Activated T-cell treated with anti-CD3 and anti-CD28 coated beads for 48 hours (primary cell): ENCODE measurements at regions not wholly inside any gene's neighbourhood (a gene's known extent, or its start where the extent isn't known, plus 50 kb on each side); places are given as distances from the start of the nearest gene placed in this dataset.
"Not testable (repeated sequence)": the region's sequence is repeated elsewhere in the genome, so short reads cannot be mapped to it uniquely, and the experiment has no call there.

Source experiments
- DNase-seq: peaks from one replicate; pipeline ENCODE4 v3.0.0-alpha.2; 2020; ENCODE audit warnings: low read depth

DNA sequence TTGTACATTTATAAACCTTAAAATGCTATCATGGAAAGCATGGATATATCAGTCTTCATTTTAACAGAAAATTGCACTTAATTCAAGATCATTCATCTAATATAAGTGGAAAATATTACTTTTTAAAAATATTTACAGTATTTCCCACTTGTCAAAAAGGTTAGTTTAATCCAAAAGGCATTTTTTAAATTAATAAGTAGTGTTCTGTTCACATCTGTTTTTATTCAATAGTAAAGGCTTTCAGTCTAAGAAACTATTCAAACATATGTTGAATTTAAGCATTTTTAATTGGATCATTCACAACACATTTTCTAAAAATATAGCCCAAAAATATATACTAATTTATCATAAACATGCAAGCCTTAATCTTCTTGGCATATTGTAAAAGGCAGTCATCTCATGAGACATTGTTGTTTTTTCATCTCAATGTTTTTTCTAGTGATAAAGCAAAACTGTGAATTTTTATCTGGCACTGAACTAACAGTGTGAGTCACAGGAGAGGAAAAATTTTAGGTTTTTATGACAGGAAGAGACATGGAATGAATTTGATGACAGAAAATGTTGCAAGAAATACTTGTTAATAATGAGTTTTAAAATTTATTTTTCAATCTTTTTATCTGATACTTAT lies 1642.5 kb upstream of the TMEFF2 start:
- no peak for DNase-seq

DNA sequence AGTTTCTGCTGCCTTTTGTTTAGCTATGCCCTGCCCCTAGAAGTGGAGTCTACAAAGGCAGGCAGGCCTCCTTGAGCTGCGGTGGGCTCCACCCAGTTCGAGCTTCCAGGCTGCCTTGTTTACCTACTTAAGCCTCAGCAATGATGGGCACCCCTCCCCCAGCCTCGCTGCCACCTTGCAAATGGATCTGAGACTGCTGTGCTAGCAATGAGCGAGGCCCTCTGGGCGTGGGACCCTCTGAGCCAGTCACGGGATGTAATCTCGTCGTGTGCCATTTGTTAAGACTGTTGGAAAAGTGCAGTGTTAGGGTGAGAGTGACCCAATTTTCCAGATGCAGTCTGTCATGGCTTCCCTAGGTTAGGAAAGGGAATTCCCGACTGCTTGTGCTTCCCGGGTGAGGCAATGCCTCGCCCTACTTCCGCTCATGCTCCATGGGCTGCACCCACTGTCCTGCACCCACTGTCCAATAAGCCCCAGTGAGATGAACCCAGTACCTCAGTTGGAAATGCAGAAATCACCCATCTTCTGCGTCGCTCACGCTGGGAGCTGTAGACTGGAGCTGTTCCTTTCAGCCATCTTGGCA lies 1641.8 kb upstream of the TMEFF2 start:
- DNase-seq: not testable (repeated sequence)

DNA sequence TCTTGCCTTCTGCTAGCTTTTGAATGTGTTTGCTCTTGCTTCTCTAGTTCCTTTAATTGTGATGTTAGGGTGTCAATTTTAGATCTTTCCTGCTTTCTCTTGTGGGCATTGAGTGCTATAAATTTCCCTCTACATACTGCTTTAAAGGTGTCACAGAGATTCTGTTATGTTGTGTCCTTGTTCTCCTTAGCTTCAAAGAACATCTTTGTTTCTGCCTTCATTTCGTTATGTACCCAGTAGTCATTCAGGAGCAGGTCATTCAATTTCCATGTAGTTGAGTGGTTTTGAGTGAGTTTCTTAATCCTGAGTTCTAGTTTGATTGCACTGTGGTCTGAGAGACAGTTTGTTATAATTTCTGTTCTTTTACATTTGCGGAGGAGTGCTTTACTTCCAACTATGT lies 1639.2 kb upstream of the TMEFF2 start:
- not testable (repeated sequence) for DNase-seq

DNA sequence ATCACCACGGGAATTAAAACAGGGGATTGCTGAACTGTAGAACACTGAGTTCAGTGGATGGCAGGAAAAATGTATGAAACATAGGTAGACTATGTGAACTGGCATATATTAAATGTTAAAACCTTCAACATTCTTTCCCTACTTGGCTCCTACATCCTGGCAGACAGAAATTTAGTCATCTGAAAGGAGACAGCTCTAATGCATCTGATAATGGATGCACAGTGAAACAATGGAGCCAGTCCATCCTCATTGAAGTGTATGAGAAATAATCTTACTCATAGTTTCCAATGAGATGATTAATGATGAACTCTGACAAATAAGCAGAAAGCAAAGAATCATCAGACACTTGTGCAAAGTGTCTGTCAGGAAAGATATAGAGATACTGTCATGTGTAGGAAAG lies 1629.7 kb upstream of the TMEFF2 start:
- DNase-seq: no peak

DNA sequence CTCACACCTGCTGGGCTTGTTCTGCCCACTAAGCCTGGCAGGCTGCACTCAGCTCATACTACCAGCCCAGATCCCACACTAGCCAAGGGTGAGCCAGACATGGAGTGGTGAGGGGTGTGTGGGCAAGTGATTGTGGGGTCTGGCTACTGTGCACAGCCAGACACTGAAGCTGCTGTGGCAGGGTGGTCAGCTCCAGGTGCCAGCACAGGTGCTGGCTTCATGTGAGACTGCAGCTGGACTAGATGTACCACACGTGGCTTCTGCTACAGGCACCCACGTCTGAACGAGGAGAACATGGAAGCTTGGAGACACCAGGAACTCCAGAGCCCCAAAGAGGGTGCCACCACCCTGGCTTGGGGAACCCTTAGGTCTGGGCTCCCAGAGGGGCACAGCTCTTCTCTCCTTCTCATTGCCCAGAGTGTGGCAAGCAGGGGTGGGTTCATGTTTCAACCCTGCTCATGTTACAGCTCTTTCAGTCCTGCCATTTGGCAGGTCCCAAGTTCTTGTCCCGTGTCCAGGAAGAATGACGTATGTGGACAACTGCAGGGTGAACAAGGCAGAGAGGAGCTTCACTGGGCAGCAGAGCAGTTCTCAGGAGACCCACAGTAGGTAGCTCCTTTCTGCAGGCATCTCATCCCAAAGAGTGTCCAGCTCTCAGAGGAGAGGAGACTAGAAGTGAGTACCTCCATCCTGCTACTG lies 1624.2 kb upstream of the TMEFF2 start:
- DNase-seq: no peak

DNA sequence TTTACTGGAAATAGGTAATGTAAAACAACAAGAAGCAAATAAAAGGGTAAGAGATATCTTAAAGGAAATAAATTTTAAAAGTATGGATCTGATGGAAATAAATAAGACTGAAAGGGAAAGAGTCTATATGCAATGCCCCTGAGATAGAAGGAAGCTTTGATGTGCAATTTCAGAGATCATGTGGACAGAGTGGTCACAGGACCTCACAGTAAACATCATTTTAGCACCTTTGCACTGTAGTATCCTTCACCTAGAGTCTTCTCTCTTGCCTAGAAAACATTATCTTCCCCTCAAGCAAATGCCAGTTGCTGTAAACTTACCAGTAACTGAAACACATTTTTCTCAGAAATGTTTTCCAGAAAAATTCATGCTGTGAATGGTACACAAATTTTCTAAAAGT lies 1621.3 kb upstream of the TMEFF2 start:
- no peak for DNase-seq

DNA sequence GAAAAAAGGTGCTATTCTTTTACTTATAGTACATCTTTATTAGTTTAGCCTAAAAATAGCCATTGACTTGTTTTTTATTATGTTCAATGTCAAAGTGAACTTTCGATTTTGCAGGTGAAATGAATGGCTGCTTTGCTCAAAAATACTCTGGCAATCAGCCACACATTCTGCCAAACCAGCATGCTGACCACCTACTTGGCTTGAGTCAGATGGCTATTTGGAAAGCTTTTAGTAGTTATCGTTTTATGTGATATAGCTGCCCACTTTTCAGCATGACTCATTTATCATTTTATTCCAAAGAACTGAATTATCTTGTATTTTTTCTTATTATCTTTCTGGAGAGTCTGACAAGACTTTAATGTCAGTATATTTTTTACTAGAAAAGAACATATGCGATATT lies 1615.8 kb upstream of the TMEFF2 start:
- no peak for DNase-seq

DNA sequence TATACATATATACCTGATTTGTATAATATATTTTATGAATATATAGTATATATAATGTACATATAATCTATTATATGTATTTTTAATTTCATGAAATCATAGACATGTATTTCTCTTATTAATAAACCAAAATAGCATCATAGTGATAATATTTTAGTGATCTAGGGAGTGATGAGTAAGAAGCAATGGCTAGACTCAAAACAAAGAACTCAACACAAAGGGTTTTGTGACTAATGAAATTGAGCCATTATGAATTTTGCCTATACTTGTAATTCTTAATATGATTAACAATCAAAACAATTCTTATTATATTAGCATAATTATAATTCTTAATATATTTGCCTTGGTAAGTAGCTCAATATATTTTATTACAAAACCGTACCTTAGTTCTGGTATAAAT lies 1614.1 kb upstream of the TMEFF2 start:
- DNase-seq: no peak

DNA sequence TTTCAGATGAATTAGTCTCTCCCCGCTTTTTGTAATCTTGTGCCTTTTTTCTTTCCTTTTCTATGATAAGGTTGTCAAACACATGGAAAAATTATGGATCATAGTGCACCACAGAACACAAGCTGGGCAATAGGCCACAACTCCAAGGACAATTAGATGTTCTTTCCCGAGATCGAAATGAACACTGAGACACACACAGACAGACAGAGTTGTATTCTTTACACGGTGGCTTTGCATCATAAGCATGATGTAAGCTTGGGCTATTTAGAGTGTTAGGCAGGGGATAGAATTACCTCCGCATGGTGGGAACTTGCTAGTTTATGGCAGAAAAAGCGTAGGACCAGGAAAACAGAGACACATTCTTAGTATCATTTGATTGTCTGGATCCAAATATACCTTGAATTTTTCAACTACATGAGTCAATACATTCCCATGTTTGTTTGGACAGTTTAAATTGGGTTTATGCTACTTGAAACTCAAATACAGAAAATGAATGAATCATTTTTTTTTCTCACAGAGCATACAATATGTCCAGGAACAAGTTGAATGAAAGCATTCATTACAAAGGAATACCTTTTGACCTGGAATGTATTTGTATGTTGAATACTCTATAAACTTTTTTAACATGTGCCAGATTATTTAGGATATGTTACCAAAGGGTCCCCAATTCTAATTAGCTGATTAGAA lies 1611.5 kb upstream of the TMEFF2 start:
- no peak for DNase-seq

DNA sequence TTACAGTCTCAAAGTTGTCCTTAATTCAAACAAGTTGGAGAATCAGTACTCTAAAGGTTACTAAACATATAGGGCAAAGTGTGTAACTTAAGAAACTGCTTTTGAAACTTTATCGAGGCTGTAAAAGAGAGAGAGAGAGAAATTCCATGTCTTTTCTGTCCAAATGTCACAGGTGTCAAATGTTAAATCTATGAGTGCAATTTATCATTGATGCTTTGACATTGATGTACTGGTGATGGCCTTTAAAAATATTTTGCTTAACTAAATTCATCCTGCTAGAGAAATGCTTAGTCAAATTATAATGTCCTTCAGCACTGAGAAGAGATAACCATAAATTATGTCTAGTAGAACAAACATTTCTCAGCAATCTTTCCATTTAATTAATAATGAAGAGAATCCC lies 1602.1 kb upstream of the TMEFF2 start:
- DNase-seq: no peak

DNA sequence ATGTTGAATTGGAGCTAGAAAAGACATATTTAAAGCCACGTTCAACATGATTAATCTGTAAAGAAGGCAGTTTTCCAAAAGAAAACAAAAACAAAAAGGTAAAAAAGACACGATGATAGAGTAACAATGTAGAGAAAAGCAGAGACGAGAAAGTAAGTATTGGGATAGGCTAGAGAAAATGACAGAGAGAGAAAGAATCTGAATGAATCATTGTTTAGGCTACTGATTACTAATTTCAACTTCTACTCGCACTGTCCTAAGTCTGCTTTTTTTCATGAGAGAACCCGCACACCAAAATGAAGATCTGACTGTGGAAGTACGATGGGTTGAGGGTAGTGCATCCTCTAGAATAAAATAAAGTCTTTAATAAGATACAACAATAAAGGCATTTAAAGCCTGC lies 1599.2 kb upstream of the TMEFF2 start:
- no peak for DNase-seq

DNA sequence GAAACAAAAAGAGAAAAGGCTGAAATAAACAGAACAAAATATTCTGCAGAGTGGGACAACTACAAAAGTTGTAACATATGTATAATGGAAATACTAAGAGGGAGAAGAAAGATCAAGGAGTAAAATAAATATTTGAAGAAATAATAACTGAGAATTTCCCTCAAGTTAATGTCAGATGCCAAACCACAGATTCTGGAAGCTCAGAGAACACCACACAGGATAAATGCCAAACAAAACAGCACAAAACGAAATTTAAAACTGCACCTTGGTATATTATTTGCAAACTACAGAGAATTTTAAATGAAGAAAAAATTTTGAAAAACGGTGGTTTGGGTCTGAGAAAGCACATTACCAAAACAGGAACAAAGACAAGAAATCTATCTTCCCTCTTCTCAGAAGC lies 1588.9 kb upstream of the TMEFF2 start:
- DNase-seq: no peak

DNA sequence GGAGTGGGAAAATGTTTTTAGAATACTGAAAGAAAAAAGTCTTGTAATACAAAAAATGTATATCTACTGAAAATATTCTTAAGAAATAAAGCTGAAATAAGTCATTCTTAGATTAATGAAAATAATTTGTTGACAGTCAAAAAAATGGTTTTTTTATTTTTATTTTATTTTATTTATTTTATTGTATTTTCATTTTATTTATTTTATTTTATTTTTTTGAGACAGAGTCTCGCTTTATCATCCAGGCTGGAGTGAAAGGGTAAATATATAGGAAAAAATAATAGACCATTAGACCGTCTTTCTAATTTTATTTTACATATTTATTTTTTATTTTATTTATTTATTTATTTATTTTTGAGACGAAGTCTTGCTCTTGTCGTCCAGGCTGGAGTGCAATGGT lies 1583.6 kb upstream of the TMEFF2 start:
- DNase-seq: no peak

DNA sequence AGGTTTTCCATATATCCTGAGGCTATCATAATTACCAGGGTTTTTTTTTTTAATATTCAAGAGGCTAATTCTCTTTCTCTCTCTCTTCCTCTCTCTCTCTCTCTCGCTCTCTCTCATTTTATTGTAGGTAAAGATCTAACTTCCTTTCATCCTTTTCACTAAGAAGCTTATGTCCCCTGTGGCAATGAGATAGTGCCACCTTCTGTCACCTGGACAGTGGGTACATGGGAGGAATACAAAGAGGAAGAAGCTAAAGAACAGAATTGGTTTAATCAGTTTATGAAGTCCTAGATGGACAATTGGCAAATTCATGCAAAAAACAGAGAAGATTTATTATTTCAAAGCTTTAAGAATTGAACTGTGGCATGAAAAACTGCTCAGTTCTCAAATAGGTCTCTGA lies 1582.3 kb upstream of the TMEFF2 start:
- no peak for DNase-seq

DNA sequence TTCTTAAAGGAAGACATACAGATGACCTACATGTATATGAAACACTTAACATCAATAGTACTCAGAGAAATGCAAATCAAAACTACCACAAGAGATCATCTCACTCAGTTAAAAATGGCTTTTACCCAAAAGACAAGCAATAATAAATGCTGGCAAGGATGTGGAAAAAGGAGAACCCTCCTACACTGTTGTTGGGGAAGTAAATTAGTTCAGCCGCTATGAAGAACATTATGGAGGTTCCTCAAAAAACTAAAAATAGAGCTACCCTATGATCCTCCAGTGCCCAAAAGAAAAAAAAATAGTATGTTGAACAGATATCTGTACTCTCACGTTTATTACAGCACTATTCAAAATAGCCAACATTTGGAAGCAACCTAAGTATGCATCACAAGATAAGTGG lies 1579.4 kb upstream of the TMEFF2 start:
- no peak for DNase-seq

DNA sequence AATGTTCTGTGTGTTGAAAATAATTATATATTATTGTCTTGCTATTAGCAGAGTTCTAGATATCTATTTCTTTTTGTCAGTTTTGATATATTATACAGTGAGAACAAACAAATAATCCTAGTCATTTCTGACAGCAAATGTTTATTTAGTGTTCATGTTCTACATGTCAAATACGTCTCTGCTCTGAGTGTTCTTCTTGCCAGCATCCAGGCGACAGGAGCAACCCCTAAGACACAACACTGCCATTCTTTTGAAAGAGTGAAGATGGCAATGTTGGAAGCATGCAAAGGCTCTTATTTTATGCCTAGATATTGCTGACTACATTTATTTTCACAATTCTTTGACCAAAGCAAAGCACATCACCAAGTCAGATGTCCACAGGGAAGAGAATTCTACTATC lies 1556.6 kb upstream of the TMEFF2 start:
- no peak for DNase-seq

DNA sequence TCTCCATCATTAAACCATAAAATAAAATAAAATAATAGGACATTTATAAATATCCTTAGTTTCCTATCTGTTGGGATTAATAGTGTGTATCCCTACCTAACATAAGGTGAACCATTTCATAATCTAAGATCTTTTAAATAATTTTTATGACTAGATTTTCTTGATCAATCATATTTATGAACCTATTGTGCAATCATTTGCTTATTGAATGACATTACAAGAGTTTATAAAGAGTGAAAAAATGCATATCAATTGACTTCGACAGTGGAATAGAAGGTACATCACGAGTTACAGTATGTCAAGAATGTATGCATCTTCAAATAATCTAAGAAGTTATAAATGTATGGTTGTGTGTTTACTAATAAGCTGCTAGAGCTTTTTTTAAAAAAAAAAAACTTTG lies 1554.8 kb upstream of the TMEFF2 start:
- DNase-seq: no peak

DNA sequence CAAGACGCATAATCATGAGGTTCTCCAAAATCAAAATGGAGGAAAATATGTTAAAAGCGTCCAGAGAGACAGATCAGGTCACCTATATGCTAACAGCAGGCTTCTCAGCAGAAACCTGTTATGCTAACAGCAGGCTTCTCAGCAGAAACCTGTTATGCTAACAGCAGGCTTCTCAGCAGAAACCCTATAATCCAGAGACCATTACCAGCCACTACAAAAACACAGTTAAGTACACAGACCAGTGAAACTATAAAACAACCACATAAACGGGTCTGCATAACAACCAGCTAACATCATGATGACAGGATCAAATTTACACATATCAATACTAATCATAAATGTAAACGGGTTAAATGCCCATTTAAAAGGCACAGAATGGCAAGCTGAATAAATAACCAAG lies 1548.4 kb upstream of the TMEFF2 start:
- DNase-seq: no peak

DNA sequence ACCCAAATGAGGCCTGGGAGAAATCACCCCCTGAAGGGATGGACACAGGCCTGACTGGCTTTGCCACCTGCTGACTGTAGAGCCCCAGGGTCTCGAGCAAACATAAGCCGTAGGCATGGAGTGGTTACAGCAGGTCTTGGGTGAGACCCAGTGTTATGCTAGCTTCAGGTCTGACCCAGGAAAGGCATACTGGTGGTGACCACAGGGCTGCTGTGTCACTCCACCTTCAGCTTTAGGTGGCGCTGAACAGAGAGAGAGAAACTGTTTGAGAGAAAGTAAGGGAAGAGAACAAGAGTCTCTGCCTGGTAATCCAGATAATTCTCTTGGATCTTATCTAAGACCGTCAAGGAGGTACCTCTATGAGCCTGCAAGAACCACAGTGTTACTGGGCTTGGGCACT lies 1544.2 kb upstream of the TMEFF2 start:
- DNase-seq: no peak

DNA sequence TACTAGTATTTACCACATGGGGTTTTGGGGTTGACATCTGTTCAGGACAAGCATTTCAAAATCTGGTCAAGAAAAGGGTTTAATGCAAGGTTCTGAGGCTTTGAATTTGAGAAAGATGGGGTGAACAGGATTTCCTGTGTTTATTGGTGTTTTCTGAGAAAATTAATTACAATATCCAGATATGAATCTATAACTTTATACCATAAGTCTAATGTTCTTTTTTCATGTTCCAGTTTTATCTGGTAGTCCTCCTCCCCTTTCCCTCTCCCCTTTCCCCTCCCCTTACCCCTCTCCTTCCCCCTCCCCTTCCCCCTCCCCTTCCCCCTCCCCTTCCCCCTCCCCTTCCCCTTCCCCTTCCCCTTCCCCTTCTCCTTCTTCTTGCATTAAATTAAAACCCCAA lies 1518.2 kb upstream of the TMEFF2 start:
- no peak for DNase-seq

DNA sequence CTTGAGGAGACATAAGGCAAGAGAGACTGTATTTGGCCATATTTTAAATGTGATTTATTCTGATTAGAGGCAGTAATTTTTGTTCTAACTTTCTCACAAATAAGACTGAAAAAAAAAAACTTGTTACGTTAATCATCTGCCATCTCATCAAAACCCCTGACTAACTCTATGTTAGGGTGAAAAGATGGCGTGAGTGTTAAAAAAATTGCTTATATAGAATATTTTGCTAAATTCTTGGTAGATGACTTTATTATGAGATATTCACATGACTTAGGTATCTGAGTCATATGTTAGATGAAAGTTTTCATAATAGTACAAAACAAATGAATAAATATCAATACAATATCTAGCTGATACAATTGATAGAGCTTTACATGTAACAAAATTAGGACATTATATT lies 1508.7 kb upstream of the TMEFF2 start:
- no peak for DNase-seq

DNA sequence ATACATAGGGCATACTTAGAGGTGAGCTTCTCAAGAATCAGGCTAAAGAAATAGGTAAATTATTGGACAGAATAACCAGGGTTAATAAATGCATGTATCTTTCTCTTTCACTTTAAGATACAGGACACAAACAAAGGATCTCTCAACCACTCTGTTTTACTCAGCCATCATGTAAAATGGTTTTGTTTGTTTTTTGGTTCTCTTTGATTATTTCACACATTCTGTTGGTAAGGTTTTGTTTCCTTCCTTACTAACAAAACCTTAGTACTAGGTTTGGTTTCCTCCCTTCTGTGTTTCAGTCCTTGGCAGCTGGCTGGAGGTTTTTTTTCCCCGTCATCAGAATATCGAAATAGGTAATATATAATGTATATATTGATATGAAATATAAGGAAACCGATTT lies 1506.8 kb upstream of the TMEFF2 start:
- no peak for DNase-seq

DNA sequence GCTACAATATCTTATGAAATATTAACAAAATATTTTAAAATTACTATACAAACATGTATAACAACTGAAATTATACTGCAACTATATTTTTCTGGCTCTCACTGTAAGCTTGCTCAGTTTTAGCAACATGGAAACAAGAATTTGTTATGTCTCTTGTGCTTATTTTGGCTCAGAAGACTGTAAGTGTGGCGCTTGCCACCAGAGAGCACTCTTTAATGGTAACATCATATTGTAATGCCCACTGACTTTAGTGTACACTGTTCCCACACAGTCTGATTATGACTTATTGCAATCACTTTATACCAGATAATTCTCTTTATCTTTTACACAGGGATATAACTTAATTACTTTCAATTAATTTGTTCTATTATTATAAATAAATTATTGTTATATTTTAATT lies 1500.6 kb upstream of the TMEFF2 start:
- DNase-seq: no peak
